T follicular helper cell (primary cell): ENCODE measurements at regions not wholly inside any gene's neighbourhood (a gene's known extent, or its start where the extent isn't known, plus 50 kb on each side); places are given as distances from the start of the nearest gene placed in this dataset.
"Not testable (repeated sequence)": the region's sequence is repeated elsewhere in the genome, so short reads cannot be mapped to it uniquely, and the experiment has no call there.

Source experiments
- DNase-seq: peaks from one replicate; pipeline ENCODE4 v3.0.0-alpha.2; 2020; ENCODE audit warnings: low read depth

DNA sequence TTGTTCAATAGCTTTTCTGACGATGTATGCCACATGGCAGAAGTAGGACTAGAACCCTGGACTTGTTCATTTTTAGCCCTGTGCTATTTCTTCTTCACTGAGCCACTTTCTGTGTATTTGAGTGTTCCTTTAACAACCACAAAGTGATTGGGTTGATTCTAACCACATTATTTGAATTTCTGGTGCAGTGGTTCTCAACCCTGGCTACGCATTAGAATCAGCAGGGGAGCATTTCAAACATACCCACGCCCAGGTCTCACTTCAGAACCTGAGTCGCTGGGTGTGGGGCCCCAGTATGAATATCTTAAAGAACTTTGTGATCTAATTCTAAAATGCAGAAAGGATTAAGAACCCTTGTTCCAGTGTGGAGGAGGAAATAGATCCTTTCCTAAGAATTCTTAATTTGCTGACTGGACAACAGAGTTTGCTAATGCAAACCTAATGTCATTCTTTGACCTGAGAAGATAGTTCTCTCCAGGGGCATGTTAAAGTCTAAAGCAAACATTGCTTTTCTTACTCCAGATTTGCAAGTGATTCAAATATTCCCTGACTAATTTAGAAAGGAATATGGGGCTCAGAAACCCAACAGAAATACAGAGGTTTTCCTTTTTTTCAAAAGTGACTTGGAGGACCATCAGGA lies 75.4 kb upstream of the GDNF start:
- DNase-seq: no peak

DNA sequence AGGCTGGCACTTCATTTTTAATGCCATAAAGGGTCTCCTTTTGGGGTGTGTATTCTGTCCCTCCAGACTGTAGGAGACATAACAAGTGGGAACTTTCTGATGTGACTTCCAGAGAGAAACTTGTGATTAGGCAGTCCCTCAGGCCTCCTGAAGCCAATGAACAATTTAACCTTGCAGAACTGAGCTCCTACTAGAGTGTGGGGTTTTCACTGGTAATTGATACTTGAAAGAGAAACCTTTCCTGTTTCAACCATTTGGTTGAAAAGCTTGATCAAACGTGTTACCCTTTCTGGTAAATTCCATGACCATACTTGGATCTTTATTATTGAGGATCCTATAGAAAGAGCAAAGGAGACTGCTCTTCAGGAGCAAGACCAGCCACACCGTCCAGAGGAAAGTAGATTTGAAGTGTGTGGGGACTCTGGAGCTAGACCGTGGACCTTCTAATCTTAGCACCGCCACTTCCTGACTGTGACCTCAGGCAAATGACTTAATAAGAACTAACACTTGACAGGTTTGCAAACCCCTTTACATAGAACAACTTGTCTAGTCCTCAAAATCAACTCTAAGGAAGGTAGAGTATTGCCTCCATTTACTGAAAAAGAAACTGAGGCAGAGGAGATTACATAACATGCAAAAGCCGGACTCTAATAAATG lies 69.9 kb upstream of the GDNF start:
- not testable (repeated sequence) for DNase-seq

DNA sequence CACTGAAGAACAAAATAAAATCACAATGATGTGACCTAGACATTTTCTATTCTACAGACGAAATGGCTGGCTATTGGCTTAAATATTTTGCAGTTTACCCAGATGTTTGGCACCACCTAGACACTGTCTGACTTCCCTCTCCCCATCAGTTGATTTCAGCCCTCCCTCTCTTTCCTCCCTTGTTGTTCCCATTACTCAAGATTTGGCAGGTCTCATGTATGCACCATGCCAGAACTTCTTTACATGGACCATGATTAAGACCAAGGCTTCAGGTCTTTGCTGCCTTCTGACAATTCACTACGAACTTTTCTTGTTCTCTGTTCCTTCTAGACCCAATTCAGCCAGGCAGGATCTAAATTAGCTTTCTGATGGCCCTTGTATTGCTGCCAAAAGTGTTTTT lies 66.6 kb upstream of the GDNF start:
- DNase-seq: no peak

DNA sequence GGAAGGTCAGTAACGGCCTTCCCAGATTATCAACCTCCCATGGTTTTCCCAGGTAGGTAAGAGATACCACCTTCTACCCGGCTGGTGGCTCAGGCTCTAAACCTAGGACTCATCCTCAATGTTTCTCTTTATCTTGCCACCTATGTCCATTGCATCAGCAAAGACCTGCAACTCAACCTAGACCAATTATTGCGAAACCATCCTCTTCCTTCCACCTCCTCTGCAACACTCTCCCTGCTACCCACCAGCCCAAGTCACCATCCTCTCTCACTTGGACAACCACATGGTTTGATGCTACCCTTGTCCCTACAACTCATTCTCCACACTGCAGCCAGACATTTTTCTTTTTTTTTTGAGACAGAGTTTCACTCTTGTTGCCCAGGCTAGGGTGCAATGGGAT lies 65.4 kb upstream of the GDNF start:
- no peak for DNase-seq

DNA sequence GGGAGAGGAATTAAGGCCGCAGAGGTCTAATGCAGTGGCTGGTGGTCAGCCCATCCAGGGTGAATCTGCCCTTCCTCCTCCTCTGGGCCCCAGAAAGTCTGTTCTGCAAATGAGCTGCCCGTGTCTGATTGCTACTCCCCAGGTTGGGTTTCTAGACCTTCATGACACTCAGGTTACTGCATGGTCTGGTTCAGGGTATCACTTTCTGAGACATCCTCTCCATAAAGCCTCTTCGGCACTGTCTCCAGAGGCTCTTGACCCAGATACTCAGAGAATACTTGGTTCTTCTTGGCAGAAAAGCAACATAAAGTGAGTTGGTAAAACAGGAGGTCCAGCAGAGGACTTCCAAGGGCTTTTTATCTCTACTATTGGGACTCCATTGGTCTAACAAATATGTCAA lies 62.5 kb upstream of the GDNF start:
- no peak for DNase-seq

DNA sequence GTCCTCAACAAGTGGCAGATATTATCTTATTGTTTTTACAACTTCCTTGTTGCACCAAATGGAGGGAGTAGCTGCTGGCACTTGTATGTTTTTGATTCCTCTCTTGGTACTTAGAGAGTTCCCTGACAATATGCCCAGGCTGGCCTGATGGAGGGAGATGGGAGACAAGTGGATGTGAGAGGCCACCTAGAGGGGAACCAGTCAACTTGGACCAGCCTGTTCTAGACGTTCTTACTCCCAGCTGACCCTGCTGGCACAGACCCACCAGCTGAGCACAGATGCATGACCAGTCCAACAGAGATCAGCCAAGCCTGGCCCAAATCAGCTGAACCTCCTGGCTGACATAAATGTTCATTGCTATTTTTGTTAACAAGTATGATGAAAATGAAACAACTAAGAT lies 60.9 kb upstream of the GDNF start:
- DNase-seq: no peak

DNA sequence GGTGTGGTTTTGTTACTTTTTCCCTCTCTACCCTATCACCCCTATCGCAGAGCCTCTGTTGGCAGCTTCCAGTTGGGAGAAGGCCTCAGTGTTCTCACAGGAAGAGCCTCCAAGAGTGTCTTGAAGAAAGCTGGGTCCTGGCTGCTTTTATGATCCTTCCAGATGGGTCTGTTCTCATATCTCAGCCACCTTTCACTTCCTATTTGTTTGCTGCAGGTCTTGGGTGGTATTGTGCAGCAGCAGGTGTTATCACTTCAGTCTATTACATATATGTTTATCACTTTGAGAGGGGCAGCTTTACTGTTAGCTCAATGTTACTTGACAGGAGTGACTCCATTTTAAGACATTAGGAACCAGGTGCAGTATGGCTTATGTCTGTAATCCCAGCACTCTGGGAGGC lies 59.2 kb upstream of the GDNF start:
- no peak for DNase-seq

DNA sequence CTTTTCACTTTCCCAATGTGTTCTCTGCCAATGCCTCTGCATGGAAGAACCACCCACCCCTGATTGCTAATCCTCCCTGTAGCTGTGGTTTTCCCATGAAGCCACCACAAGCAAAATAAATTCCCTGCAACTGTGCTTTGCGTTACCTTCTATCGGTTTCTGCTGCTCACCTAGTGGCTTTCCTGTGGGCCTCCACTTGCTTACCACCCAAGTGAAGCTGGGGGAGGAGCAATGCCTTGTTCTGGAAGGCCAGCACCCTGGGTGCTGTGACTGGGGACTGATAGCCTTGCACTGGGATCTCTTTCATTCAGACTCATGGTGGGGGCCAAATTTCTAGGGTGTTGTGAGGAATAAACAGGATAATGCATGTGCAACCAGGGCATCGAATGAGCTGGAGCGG lies 56.3 kb upstream of the GDNF start:
- no peak for DNase-seq

DNA sequence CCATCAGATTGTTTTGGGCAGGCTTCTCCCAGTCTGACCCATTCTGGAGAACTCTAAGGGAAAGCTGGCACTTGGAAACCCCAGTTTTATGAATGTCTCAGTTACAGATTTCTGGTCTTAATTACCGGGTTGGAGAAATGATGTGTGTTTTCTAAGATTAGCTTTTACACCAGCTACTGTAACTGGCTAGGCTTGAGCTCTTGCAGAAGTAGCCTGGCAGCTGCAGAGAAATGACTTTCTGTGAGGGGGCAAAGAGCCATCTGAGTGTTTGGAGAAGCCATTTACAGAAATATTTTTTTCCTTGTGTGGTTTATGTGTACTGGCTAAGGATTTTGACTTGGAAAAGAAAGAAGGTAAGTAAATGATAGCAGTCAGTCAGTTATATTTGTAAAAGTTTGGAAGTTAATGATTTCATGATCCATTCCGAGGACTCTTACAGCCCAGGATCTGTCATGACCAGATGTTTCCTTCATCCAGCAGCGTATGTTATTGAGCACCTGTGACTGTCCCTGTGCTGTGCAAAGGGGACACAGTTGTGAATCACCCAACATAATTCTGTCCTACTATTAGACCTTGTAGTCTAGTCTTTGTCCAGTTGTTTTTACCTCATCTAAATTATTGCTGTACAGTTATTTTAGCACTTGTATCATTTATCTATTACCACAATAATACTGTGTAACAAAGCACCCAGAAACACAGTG lies 53.7 kb upstream of the GDNF start:
- no peak for DNase-seq

DNA sequence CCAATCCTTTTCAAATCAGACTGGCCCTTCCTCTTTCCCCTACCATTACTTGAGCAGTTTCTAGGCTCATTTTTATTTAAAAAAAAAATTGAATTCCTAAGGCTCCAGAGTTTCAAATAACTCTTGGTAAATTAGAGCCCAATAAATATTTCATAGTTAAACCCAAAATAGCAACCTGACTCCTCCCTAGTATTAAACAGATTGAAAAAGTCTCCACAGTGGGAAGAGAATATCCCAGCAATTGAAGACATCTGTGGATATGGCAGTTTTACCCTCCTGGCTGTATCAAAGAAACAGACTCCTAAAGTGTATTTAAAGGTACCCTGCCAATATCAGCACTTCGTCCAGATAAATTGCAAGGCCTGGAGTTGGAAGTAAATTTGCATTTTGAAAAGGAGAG lies 52.7 kb upstream of the GDNF start:
- DNase-seq: no peak

DNA sequence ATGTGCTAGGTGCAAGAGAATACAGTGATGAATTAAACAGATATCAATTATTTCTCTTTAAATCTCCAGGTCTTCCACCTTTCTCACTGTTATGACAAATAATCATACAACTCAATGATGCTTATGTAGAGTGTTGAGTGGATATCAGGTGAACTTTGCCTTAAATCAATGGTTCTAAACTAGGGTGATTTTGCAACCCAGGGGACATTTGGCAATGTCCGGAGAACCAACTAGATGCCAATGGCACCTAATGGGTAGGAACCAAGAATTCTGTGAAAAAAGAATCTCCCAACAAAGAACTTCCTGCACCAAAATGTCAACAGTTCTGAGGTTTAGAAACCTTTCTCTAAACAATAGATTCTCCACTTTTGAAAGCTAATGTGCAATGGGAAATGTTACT lies 52.0 kb upstream of the GDNF start:
- no peak for DNase-seq

DNA sequence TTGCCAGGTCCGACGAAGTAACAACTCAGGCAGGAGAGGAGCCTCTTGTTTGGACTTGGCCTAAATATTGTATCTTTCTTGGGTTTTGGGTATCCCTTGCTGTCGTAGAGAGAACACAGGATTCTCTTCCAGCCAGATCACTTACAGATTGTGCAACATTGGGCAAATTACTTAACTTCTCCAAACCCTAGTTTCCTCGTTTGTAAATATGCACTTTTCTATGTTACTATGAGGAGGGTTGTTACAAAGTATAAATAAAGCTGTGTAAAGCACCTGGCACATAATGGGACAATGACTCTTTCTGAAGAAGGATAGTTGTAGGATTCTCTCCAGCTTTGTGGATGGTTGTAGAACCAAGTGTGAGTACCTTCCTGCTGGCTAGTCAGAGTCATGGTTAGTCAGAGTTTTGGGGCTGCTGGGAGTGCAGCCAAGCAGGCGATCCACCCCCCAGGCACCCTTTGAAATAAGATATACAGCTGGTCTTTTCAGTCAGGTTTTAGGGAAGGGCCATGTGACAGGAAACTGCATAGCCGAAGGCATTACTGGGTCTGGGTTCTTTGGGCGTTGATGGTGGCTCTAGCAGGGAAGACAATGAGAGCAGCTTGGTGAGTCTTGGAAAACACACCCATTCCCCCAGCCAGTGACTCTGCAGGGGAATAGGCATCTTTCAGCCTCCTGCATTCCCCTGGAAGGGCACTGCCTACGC lies 49.9 kb upstream of the GDNF start:
- DNase-seq: no peak
